Brain microvascular endothelial cell (primary cell): ENCODE measurements at regions not wholly inside any gene's neighbourhood (a gene's known extent, or its start where the extent isn't known, plus 50 kb on each side); places are given as distances from the start of the nearest gene placed in this dataset.

Source experiments
- DNase-seq: peaks from one replicate; pipeline ENCODE4 v3.0.0-alpha.2; 2020
- H3K27ac ChIP-seq: fragments of 250-450 bp; sonication (Bioruptor Pico); 2 replicates; pipeline ENCODE4 v1.5.1; 2020; ENCODE audit warnings: mild to moderate bottlenecking, moderate library complexity
- H3K27me3 ChIP-seq: fragments of 250-450 bp; sonication (Bioruptor Pico); replicated peaks from 2 replicates; pipeline ENCODE4 v1.5.1; 2020; ENCODE audit warnings: mild to moderate bottlenecking
- H3K36me3 ChIP-seq: fragments of 250-450 bp; sonication (Bioruptor Pico); replicated peaks from 2 replicates; pipeline ENCODE4 v1.5.1; 2020; ENCODE audit warnings: mild to moderate bottlenecking
- H3K4me3 ChIP-seq: 2 replicates; pipeline ENCODE4 v1.5.1; 2011; ENCODE audit warnings: low read depth, mild to moderate bottlenecking, control low read depth, low read length, moderate library complexity
- in situ Hi-C: cut with HindIII; loops from 2 replicates; pipeline ENCODE4 v1.10.0; 2017; ENCODE audit warnings: low sequenced_read_pairs, low pct_ligation_motif_present
- TF ChIP-seq, protein P1 (sequence below): IDR thresholded peaks from 2 replicates; pipeline ENCODE4 v1.5.1; 2011; ENCODE audit warnings: low read depth, mild to moderate bottlenecking, moderate library complexity, low read length, control low read depth, inconsistent platforms; ENCODE audit errors: missing control alignments

DNA sequence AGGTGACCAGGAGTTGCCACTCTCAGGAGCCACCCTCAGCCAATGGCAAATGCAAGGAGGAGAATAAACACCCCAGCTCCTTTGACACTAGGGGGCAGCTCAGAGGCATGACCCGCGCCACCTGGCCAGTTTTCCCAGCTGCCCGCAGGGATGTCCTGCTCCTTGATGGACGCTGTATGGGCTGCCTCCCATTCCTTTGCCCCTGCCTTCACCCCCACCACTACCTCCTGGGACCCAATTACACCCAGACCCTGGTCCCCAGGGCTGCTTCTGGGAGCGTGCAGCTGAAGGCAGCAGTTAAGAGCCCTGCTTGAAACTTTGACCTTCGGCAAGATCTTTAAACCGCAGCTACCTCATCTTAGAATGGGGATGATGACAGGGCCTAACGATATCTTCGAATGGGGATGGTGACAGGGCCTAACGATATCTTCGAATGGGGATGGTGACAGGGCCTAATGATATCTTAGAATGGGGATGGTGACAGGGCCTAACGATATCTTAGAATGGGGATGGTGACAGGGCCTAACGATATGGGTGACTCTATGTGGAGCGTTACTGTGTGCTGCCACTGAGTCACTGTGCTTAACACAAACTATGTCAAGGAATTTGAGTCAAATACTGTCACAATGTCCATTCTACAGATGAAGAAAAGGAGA is 163.0 kb upstream of the KAZN start:
- DNase-seq, result no peak
- Histone ChIP-seq H3K36me3 (no peaks in the 10 kb centered on the region), H3K4me3 (no peak overlapping the region), H3K27me3 (no peaks in the 10 kb centered on the region), H3K27ac (no peak overlapping the region)
- in situ Hi-C loops, result no loop called here
- TF ChIP-seq, protein P1, sequence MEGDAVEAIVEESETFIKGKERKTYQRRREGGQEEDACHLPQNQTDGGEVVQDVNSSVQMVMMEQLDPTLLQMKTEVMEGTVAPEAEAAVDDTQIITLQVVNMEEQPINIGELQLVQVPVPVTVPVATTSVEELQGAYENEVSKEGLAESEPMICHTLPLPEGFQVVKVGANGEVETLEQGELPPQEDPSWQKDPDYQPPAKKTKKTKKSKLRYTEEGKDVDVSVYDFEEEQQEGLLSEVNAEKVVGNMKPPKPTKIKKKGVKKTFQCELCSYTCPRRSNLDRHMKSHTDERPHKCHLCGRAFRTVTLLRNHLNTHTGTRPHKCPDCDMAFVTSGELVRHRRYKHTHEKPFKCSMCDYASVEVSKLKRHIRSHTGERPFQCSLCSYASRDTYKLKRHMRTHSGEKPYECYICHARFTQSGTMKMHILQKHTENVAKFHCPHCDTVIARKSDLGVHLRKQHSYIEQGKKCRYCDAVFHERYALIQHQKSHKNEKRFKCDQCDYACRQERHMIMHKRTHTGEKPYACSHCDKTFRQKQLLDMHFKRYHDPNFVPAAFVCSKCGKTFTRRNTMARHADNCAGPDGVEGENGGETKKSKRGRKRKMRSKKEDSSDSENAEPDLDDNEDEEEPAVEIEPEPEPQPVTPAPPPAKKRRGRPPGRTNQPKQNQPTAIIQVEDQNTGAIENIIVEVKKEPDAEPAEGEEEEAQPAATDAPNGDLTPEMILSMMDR, result no peak

DNA sequence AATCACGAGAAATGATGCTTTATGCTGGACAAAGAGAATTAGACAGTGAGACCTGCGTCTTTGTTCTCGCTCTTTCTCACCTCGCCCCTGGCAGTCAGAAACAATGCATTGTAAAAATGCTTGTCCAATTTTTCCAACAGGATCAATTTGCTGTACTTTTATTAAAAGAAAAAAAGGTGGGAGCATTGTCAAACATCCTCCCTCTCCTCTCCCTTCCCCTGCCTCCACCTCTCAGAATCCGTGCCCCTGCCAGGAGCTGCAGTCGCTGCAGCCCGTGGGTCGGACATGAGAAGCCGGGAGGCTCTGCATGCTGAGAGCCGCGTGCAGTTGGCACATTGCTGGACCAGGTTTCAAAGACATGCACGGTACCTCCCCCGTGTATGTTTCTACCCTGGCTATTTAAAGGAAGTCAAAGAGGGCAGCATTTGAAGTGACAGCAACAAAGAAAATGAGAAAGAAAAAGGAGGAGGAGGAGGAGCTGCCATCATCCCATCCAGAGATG is 161.0 kb upstream of the KAZN start:
- DNase-seq, result no peak
- Histone ChIP-seq H3K27ac (no peak overlapping the region), H3K27me3 (no peaks in the 10 kb centered on the region), H3K4me3 (no peak overlapping the region), H3K36me3 (no peaks in the 10 kb centered on the region)
- TF ChIP-seq, protein P1, result no peak
- in situ Hi-C loops, result no loop called here

DNA sequence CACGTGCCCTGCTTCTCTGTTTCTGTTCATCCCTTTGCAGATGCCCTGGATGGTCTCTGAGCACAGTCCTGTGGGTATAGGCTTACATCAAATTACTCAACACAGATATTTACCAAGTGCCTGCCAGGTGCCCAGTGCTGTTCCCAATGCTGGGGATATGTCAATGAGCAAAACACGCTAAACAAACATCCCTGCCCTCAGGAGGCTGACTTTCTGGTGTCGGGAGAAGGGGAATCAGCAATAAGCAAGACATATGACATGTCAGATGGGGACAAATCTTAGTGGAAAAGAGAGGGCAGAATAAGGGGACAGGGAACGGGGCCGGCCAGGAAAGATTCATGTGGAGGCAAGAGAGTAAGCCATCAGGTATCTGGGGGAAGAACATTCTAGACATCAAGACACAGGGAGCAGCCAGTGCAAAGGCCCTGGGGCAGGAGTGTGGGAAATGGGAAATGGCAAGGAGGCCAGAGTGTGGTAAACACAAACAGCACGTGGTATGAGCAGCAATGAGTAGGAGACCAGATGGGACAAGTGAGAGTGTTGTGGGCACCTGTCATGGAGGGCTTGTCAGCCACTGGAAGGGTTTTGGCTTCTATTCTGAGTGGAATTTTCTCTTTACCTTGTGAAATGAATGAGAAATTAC is 160.2 kb upstream of the KAZN start:
- H3K36me3 ChIP-seq, result no peaks in the 10 kb centered on the region
- no peaks in the 10 kb centered on the region for H3K27me3 ChIP-seq
- no peak for DNase-seq
- no peak overlapping the region for H3K27ac ChIP-seq
- no peak overlapping the region for H3K4me3 ChIP-seq
- TF ChIP-seq, protein P1, result no peak
- in situ Hi-C loops, result no loop called here

DNA sequence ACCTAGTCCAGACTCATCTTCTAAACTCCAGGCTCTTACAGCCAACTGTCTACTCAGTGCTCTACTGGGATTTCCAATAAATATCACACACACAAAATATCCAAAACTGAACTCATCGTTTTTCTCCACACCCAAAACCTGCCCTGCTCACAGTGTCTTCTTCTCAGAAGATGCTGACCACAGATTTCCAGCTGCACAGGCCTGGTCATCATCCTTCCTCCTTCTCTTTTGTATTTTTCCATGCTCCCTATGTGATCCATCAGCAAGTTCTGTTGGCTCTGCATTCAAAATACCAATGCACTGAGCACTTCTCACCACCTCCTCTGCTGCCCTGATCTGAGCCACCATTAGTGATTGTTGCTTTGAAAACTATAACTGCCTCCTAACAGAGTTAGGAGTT is 159.5 kb upstream of the KAZN start:
- in situ Hi-C loops, result no loop called here
- no peaks in the 10 kb centered on the region for H3K27me3 ChIP-seq
- no peak overlapping the region for H3K4me3 ChIP-seq
- TF ChIP-seq, protein P1, result no peak
- no peak for DNase-seq
- no peaks in the 10 kb centered on the region for H3K36me3 ChIP-seq
- H3K27ac ChIP-seq, result no peak overlapping the region

DNA sequence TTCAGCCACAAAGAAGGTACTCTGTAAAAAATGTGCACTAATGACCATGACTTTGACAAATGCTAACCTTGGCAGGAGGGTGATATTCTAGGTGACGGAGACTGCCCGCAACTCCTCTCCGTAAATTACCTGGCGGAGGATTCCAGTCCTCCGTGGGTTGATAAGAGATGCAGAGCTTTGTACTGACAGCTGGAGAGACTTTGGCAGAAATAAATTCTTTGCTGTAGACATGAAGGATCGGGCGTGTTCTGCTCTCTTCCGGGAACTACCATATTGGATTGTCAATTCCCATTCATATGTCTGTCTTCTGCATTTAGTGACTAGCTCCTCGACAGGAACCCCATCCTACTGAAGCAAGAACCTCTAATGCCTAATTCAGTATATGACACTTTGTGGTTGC is 158.3 kb upstream of the KAZN start:
- Histone ChIP-seq H3K36me3 (no peaks in the 10 kb centered on the region), H3K27ac (no peak overlapping the region), H3K4me3 (no peak overlapping the region), H3K27me3 (no peaks in the 10 kb centered on the region)
- no peak for DNase-seq
- TF ChIP-seq, protein P1, result no peak
- in situ Hi-C loops, result no loop called here
